ENCODE measurements at regions not wholly inside any gene's neighbourhood (a gene's known extent, or its start where the extent isn't known, plus 50 kb on each side); places are given as distances from the start of the nearest gene placed in this dataset.

DNA sequence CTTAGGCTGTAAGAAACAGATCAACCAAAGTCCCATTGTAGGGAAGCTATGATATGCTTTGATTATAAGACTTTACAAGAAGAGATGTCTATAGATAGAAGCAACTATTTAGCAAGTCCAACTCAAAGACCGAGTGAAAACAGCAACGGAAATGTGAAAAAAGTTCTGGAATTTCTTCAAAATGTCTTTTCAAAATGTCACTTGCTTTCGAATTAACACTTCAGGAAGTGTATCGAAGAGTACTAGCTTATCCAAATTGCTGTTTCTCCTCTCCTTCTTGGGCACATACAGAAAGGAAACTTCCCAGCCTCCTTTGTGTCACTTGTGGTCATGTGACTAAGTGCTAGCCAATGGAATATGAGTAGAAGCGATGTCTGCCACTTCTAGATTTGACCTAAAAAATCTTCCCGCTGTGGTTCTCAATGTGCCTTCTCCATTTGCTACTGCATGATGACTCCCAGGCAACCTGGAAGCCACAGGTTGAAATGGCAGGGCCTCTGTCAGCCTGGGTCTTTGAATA lies 89.9 kb downstream of the TSEN15 start:
- ATAC-seq (no peak), DNase-seq (no peak), FAIRE-seq (no peak)
- H3K4me3 ChIP-seq, result no peak overlapping the region
- H3K36me3 ChIP-seq, result no peaks in the 10 kb centered on the region
- 84 to 89% methylated on average over 6 of the region's 6 CpGs for WGBS, 2 donors
- H3K27me3 ChIP-seq, result no peaks in the 10 kb centered on the region
- no peaks in the 10 kb centered on the region for H3K9me3 ChIP-seq
- intact Hi-C loops (cut with DNase I), result no loop called here
- no peaks in the 10 kb centered on the region for H3K4me1 ChIP-seq
- no peak for TF ChIP-seq CTCF (IDR thresholded peaks at IDR 0.05)
- H3K27ac ChIP-seq, result no peak overlapping the region

GRCh38 chr1:184143449-184143848 lies 91.9 kb downstream of the TSEN15 start:
- Histone ChIP-seq H3K27ac (no peak overlapping the region), H3K4me1 (no peaks in the 10 kb centered on the region), H3K36me3 (no peaks in the 10 kb centered on the region), H3K27me3 (no peaks in the 10 kb centered on the region), H3K9me3 (no peaks in the 10 kb centered on the region), H3K4me3 (no peak overlapping the region)
- ATAC-seq (no peak), DNase-seq (no peak), FAIRE-seq (no peak)
- 54 to 57% methylated on average over 5 of the region's 5 CpGs for WGBS, 2 donors
- intact Hi-C loops (cut with DNase I), result no loop called here
- no peak for TF ChIP-seq CTCF (IDR thresholded peaks at IDR 0.05)

- H3K9me3 ChIP-seq, result no peaks in the 10 kb centered on the region
- ATAC-seq (no peak), DNase-seq (no peak), FAIRE-seq (no peak)
- no peak overlapping the region for H3K4me3 ChIP-seq
- WGBS, 2 donors, result 85 to 87% methylated on average over 5 of the region's 5 CpGs
- no peaks in the 10 kb centered on the region for H3K36me3 ChIP-seq
- H3K27ac ChIP-seq, result no peak overlapping the region
- no peaks in the 10 kb centered on the region for H3K4me1 ChIP-seq
- H3K27me3 ChIP-seq, result no peaks in the 10 kb centered on the region
- no peak for TF ChIP-seq CTCF (IDR thresholded peaks at IDR 0.05)
- intact Hi-C loops (cut with DNase I), result no loop called here
These were observed 93.6 kb downstream of the TSEN15 start for GRCh38 chr1:184145083-184145482.

GRCh38 chr1:184146202-184146601 lies 94.7 kb downstream of the TSEN15 start:
- 86 to 87% methylated on average over 4 of the region's 4 CpGs for WGBS, 2 donors
- TF ChIP-seq CTCF (IDR thresholded peaks at IDR 0.05), result no peak
- FAIRE-seq (no peak), ATAC-seq (no peak), DNase-seq (no peak)
- Histone ChIP-seq H3K27ac (no peak overlapping the region), H3K36me3 (no peaks in the 10 kb centered on the region), H3K4me1 (no peaks in the 10 kb centered on the region), H3K27me3 (no peaks in the 10 kb centered on the region), H3K4me3 (no peak overlapping the region), H3K9me3 (no peaks in the 10 kb centered on the region)
- intact Hi-C loops (cut with DNase I), result no loop called here

GRCh38 chr1:184150776-184151531 lies 99.4 kb downstream of the TSEN15 start:
- H3K4me3 ChIP-seq, result no peak overlapping the region
- no peaks in the 10 kb centered on the region for H3K9me3 ChIP-seq
- H3K27me3 ChIP-seq, result no peaks in the 10 kb centered on the region
- 74 to 83% methylated on average over 9 of the region's 9 CpGs for WGBS, 2 donors
- H3K27ac ChIP-seq, result no peak overlapping the region
- no peak for ATAC-seq
- no peak for FAIRE-seq
- no peaks in the 10 kb centered on the region for H3K36me3 ChIP-seq
- H3K4me1 ChIP-seq, result no peaks in the 10 kb centered on the region
- intact Hi-C loops (cut with DNase I), result no loop called here
- DNase-seq, result no peak
- no peak for TF ChIP-seq CTCF (IDR thresholded peaks at IDR 0.05)

Measured in pancreas (tissue), 10 donors.